HEK293 (cell line): ENCODE measurements at regions not wholly inside any gene's neighbourhood (a gene's known extent, or its start where the extent isn't known, plus 50 kb on each side); places are given as distances from the start of the nearest gene placed in this dataset.
A peak's percentile ranks its signal among the peaks of the same experiment; 100 is the strongest.

Experiments
- CTCF ChIA-PET: fragments of 350-600 bp; formaldehyde crosslinking; extraction: SDS; loops from one replicate; lab custom pipeline; 2021; ENCODE audit warnings: antibody characterized with exemption; lab: Yijun Ruan, JAX
- POLR2A ChIA-PET: fragments of 300-600 bp; formaldehyde crosslinking; extraction: SDS; loops from one replicate; lab custom pipeline; 2020; ENCODE audit warnings: antibody characterized with exemption, inconsistent platforms; lab: Yijun Ruan, JAX
- H3K27ac ChIP-seq: fragments of 200-500 bp; sonication (Bioruptor generic); 2 replicates; pipeline ENCODE4 v1.5.1; 2014; ENCODE audit warnings: low read depth, low read length, control low read depth, inconsistent platforms; ENCODE audit errors: extremely low read depth
- H3K36me3 ChIP-seq, 2 experiments: fragments of 200-500 bp in 1 of 2; sonication (Bioruptor generic) in 1 of 2; 1 replicate in 1 of 2; 2 replicates in 1 of 2; pipeline ENCODE4 v1.5.1; 2014 to 2017; ENCODE audit warnings: inconsistent platforms in 2 of 2, low read length in 2 of 2; ENCODE audit not compliant: control insufficient read depth in 2 of 2, insufficient read depth in 1 of 2
- H3K4me1 ChIP-seq: fragments of 200-500 bp; sonication (Bioruptor generic); 2 replicates; pipeline ENCODE4 v1.5.1; 2014; ENCODE audit warnings: mild to moderate bottlenecking, low read length, inconsistent platforms; ENCODE audit not compliant: control insufficient read depth, insufficient read depth
- H3K4me3 ChIP-seq: 2 replicates; pipeline ENCODE4 v1.5.1; 2011; ENCODE audit warnings: low read depth, mild to moderate bottlenecking, control low read depth, low read length, moderate library complexity
- H3K9me3 ChIP-seq: fragments of 200-500 bp; sonication (Bioruptor generic); 2 replicates; pipeline ENCODE4 v1.5.1; 2014; ENCODE audit warnings: low read depth, low read length, inconsistent platforms; ENCODE audit not compliant: control insufficient read depth, insufficient read depth
- HIC1 ChIP-seq: fragments of 450-650 bp; formaldehyde crosslinking; IDR thresholded peaks from 2 replicates; pipeline ENCODE4 v1.5.1; 2016; ENCODE audit warnings: missing biosample characterization, missing genetic modification characterization
- KLF16 ChIP-seq: fragments of 450-650 bp; formaldehyde crosslinking; IDR thresholded peaks from 2 replicates; pipeline ENCODE4 v1.5.1; 2017; ENCODE audit warnings: missing biosample characterization, missing genetic modification characterization
- RBAK ChIP-seq: fragments of 450-650 bp; formaldehyde crosslinking; IDR thresholded peaks from 2 replicates; pipeline ENCODE4 v1.5.1; 2016; ENCODE audit warnings: missing biosample characterization, missing genetic modification characterization
- TRIM28 ChIP-seq: IDR thresholded peaks from 2 replicates; pipeline ENCODE4 v1.6.1; 2011; ENCODE audit warnings: low read length, control low read depth, borderline replicate concordance
- WT1 ChIP-seq: fragments of 450-650 bp; formaldehyde crosslinking; IDR thresholded peaks from 2 replicates; pipeline ENCODE4 v1.5.1; 2016; ENCODE audit warnings: missing biosample characterization, missing genetic modification characterization
- YY1 ChIP-seq: fragments of 450-650 bp; formaldehyde crosslinking; IDR thresholded peaks from 2 replicates; pipeline ENCODE4 v1.5.1; 2018; ENCODE audit warnings: missing biosample characterization, missing genetic modification characterization
- ZBTB7A ChIP-seq: fragments of 450-650 bp; formaldehyde crosslinking; IDR thresholded peaks from 2 replicates; pipeline ENCODE4 v1.5.1; 2016; ENCODE audit warnings: low read depth, missing biosample characterization, missing genetic modification characterization
- ZNF10 ChIP-seq: fragments of 450-650 bp; formaldehyde crosslinking; IDR thresholded peaks from 2 replicates; pipeline ENCODE4 v1.5.1; 2017; ENCODE audit warnings: missing biosample characterization, missing genetic modification characterization
- ZNF138 ChIP-seq: fragments of 450-650 bp; formaldehyde crosslinking; IDR thresholded peaks from 2 replicates; pipeline ENCODE4 v1.5.1; 2016; ENCODE audit warnings: missing biosample characterization, missing genetic modification characterization, borderline replicate concordance
- ZNF23 ChIP-seq: fragments of 450-650 bp; formaldehyde crosslinking; IDR thresholded peaks from 2 replicates; pipeline ENCODE4 v1.5.1; 2016; ENCODE audit warnings: missing biosample characterization, missing genetic modification characterization, borderline replicate concordance
- ZNF248 ChIP-seq: fragments of 450-650 bp; formaldehyde crosslinking; IDR thresholded peaks from 2 replicates; pipeline ENCODE4 v1.5.1; 2017; ENCODE audit warnings: missing biosample characterization, missing genetic modification characterization
- ZNF302 ChIP-seq: fragments of 450-650 bp; formaldehyde crosslinking; IDR thresholded peaks from 2 replicates; pipeline ENCODE4 v1.5.1; 2016; ENCODE audit warnings: missing biosample characterization, missing genetic modification characterization, low read depth
- ZNF544 ChIP-seq: fragments of 450-650 bp; formaldehyde crosslinking; IDR thresholded peaks from 2 replicates; pipeline ENCODE4 v1.5.0; 2017; ENCODE audit warnings: missing biosample characterization, missing genetic modification characterization
- ZNF571 ChIP-seq: fragments of 450-650 bp; formaldehyde crosslinking; IDR thresholded peaks from 2 replicates; pipeline ENCODE4 v1.5.0; 2017; ENCODE audit warnings: missing biosample characterization, missing genetic modification characterization
- ZNF701 ChIP-seq: fragments of 450-650 bp; formaldehyde crosslinking; IDR thresholded peaks from 2 replicates; pipeline ENCODE4 v1.5.1; 2016; ENCODE audit warnings: missing biosample characterization, missing genetic modification characterization
- ZNF704 ChIP-seq: fragments of 450-650 bp; formaldehyde crosslinking; IDR thresholded peaks from 2 replicates; pipeline ENCODE4 v1.5.1; 2016; ENCODE audit warnings: missing biosample characterization, missing genetic modification characterization
- ZNF843 ChIP-seq: fragments of 450-650 bp; formaldehyde crosslinking; IDR thresholded peaks from 2 replicates; pipeline ENCODE4 v1.5.1; 2016; ENCODE audit warnings: missing biosample characterization, missing genetic modification characterization
- TF ChIP-seq, protein P1 (sequence below): fragments of 450-650 bp; formaldehyde crosslinking; IDR thresholded peaks from 2 replicates; pipeline ENCODE4 v1.5.1; 2016; ENCODE audit warnings: missing biosample characterization, missing genetic modification characterization
- TF ChIP-seq, protein P2 (sequence below): fragments of 450-650 bp; formaldehyde crosslinking; IDR thresholded peaks from 2 replicates; pipeline ENCODE4 v1.5.1; 2016; ENCODE audit warnings: missing biosample characterization, missing genetic modification characterization
- TF ChIP-seq, protein P3 (sequence below): fragments of 450-650 bp; IDR thresholded peaks from 2 replicates; pipeline ENCODE4 v1.5.1; 2018; ENCODE audit warnings: missing biosample characterization, mild to moderate bottlenecking, missing genetic modification characterization

DNA sequence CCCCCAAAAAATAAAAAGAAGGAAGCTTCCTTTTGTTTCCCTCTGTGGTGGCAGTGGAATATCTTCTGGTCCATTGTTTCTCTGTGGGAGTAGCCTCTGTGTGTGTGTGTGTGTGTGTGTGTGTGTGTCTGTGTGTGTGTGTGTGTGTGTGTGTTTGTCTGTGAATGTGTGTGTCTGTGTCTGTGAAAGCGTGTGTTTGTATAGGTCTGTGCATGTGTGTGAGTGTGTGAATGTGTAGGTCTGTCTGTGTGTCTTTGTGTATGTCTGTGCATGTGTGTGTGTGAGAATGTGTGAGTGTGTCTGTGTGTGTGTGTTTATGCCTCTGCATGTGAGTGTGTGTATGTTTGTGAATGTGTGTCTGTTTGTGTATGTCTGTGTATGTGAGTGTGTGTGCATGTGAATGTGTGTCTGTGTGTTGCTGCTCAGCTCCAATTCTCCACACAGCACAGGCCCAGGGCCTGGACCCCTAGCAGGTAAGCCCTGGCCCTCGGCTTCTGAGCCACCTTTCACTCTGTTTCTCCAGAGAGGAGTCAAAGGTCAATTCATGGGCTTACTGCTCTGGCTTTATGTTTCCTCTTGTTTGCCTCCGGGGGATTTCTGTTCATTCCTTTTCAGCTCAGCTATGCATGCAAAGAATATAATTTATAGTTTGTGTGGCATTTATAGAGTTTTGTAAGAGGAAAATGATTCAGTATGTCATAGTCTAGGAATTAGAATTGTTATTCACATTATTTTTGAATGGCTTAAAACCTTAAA, 89.8 kb downstream of the UCHL1 start (continued):
- peak; percentile 60; the same call in 1 of the 2 replicates for TF ChIP-seq HIC1 (tag by site-specific recombination)
- peak; percentile 36 for TF ChIP-seq ZNF843
- TF ChIP-seq, protein P1, sequence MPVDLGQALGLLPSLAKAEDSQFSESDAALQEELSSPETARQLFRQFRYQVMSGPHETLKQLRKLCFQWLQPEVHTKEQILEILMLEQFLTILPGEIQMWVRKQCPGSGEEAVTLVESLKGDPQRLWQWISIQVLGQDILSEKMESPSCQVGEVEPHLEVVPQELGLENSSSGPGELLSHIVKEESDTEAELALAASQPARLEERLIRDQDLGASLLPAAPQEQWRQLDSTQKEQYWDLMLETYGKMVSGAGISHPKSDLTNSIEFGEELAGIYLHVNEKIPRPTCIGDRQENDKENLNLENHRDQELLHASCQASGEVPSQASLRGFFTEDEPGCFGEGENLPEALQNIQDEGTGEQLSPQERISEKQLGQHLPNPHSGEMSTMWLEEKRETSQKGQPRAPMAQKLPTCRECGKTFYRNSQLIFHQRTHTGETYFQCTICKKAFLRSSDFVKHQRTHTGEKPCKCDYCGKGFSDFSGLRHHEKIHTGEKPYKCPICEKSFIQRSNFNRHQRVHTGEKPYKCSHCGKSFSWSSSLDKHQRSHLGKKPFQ (tag by site-specific recombination): no peak

DNA sequence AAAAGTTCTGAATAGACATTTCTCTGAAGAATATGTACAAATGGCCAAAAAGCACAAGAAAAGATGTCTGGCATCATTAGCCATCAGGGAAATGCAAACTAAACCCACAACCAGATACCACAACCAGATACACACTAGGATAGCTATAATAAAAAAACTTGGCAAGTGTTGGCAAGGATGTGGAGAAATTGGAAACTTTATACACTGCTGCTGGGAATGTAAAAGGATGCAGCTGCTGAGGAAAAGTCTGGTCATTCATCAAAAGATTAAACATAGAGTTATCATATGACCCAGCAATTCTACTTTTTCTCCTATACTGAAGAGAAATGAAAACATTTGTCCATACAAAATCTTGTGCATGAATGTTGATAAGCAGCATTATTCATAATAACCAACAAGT, 92.3 kb downstream of the UCHL1 start:
- no peaks in the 10 kb centered on the region for H3K36me3 ChIP-seq
- H3K4me1 ChIP-seq: peaks cover 3% of the 10 kb centered on the region; the same call in 1 of the 2 replicates
- POLR2A ChIA-PET: no interaction called here
- no peaks in the 10 kb centered on the region for H3K9me3 ChIP-seq
- TF ChIP-seq, protein P2, sequence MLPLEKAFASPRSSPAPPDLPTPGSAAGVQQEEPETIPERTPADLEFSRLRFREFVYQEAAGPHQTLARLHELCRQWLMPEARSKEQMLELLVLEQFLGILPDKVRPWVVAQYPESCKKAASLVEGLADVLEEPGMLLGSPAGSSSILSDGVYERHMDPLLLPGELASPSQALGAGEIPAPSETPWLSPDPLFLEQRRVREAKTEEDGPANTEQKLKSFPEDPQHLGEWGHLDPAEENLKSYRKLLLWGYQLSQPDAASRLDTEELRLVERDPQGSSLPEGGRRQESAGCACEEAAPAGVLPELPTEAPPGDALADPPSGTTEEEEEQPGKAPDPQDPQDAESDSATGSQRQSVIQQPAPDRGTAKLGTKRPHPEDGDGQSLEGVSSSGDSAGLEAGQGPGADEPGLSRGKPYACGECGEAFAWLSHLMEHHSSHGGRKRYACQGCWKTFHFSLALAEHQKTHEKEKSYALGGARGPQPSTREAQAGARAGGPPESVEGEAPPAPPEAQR (tag by site-specific recombination): no peak
- TF ChIP-seq ZNF10 (tag by site-specific recombination): 0 out of 2 replicates have a peak, but pooled peaks have one; percentile 15
- TF ChIP-seq ZNF704 (tag by site-specific recombination): no peak
- TF ChIP-seq, all 188 proteins: peak for 1
- CTCF ChIA-PET: no interaction called here
- no peak overlapping the region for H3K27ac ChIP-seq
- no peak overlapping the region for H3K4me3 ChIP-seq

GRCh38 chr4:41358647-41359421, 102.1 kb downstream of the UCHL1 start:
- no peaks in the 10 kb centered on the region for H3K36me3 ChIP-seq
- POLR2A ChIA-PET: interaction anchor here (1.0 kb wide), 1 partner anchor 19 kb away, joined by 4 read pairs; no protein-coding TSS in a partner anchor
- TF ChIP-seq TRIM28 (peak; percentile 47; the same call in 1 of the 2 replicates), ZNF571 (no peak), ZNF23 (no peak)
- TF ChIP-seq, all 188 proteins: peak for 1
- no peaks in the 10 kb centered on the region for H3K9me3 ChIP-seq
- H3K27ac ChIP-seq: no peak overlapping the region
- CTCF ChIA-PET: interaction anchor here (0.6 to 0.7 kb wide), 3 partner anchors 83 to 440 kb away, joined by 3 to 4 read pairs (median 3); no protein-coding TSS in a partner anchor
- H3K4me3 ChIP-seq: no peak overlapping the region
- no peaks in the 10 kb centered on the region for H3K4me1 ChIP-seq

GRCh38 chr4:41359422-41359775, 102.7 kb downstream of the UCHL1 start:
- H3K36me3 ChIP-seq: no peaks in the 10 kb centered on the region
- no peaks in the 10 kb centered on the region for H3K4me1 ChIP-seq
- H3K4me3 ChIP-seq: no peak overlapping the region
- ChIA-PET CTCF (interaction anchor here (0.7 kb wide), 2 partner anchors 78 to 441 kb away, joined by 3 to 4 read pairs; no protein-coding TSS in a partner anchor), POLR2A (interaction anchor here (1.0 to 2.1 kb wide), 2 partner anchors 13 to 19 kb away, joined by 4 to 6 read pairs; no protein-coding TSS in a partner anchor)
- H3K27ac ChIP-seq: no peak overlapping the region
- H3K9me3 ChIP-seq: no peaks in the 10 kb centered on the region
- no peak for TF ChIP-seq ZNF302 (tag by site-specific recombination)
- no peak for TF ChIP-seq WT1 (tag by site-specific recombination)
- TF ChIP-seq ZNF138 (tag by site-specific recombination): no peak
- no peak for TF ChIP-seq KLF16
- TF ChIP-seq, protein P3, sequence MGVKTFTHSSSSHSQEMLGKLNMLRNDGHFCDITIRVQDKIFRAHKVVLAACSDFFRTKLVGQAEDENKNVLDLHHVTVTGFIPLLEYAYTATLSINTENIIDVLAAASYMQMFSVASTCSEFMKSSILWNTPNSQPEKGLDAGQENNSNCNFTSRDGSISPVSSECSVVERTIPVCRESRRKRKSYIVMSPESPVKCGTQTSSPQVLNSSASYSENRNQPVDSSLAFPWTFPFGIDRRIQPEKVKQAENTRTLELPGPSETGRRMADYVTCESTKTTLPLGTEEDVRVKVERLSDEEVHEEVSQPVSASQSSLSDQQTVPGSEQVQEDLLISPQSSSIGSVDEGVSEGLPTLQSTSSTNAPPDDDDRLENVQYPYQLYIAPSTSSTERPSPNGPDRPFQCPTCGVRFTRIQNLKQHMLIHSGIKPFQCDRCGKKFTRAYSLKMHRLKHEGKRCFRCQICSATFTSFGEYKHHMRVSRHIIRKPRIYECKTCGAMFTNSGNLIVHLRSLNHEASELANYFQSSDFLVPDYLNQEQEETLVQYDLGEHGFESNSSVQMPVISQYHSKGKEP (tag by site-specific recombination): no peak
- TF ChIP-seq ZNF701 (tag by site-specific recombination): no peak
- TF ChIP-seq ZBTB7A (tag by site-specific recombination): no peak
- TF ChIP-seq RBAK (tag by site-specific recombination): no peak
- no peak for TF ChIP-seq ZNF248 (tag by site-specific recombination)
- no peak for TF ChIP-seq YY1 (tag by site-specific recombination)
- no peak for TF ChIP-seq ZNF544 (tag by site-specific recombination)
